HG03135 (cell line): ENCODE measurements at regions not wholly inside any gene's neighbourhood (a gene's known extent, or its start where the extent isn't known, plus 50 kb on each side); places are given as distances from the start of the nearest gene placed in this dataset.

Experiments
- ATAC-seq: cut with Tn5 transposase; IDR thresholded peaks from one replicate; pipeline ENCODE4 v1.9.1; 2021; ENCODE audit warnings: mild to moderate bottlenecking, moderate library complexity; ENCODE audit not compliant: unreplicated experiment

GRCh38 chr2:21480162-21480561 is 356.4 kb downstream of the TDRD15 start:
- ATAC-seq, result no peak

GRCh38 chr2:21484643-21485042 is 360.9 kb downstream of the TDRD15 start:
- ATAC-seq, result no peak

- no peak for ATAC-seq
Observed at GRCh38 chr2:21486445-21486844, 362.7 kb downstream of the TDRD15 start.

- no peak for ATAC-seq
Observed at GRCh38 chr2:21489080-21489479, 365.3 kb downstream of the TDRD15 start.

- no peak for ATAC-seq
Observed at GRCh38 chr2:21498016-21498415, 374.2 kb downstream of the TDRD15 start.

- no peak for ATAC-seq
Observed at GRCh38 chr2:21500401-21500945, 376.7 kb downstream of the TDRD15 start.

GRCh38 chr2:21501376-21502027 is 377.7 kb downstream of the TDRD15 start:
- ATAC-seq, result no peak

GRCh38 chr2:21515903-21516302 is 392.1 kb downstream of the TDRD15 start:
- ATAC-seq, result no peak

GRCh38 chr2:21519412-21519811 is 395.6 kb downstream of the TDRD15 start:
- no peak for ATAC-seq

- ATAC-seq, result no peak
Observed at GRCh38 chr2:21519821-21520220, 396.1 kb downstream of the TDRD15 start.

GRCh38 chr2:21535826-21536225 is 412.1 kb downstream of the TDRD15 start:
- no peak for ATAC-seq

- no peak for ATAC-seq
Observed at GRCh38 chr2:21539685-21540084, 415.9 kb downstream of the TDRD15 start.

- no peak for ATAC-seq
Observed at GRCh38 chr2:21543630-21544029, 419.9 kb downstream of the TDRD15 start.

- ATAC-seq, result no peak
Observed at GRCh38 chr2:21544392-21544791, 420.6 kb downstream of the TDRD15 start.

GRCh38 chr2:21552981-21553380 is 429.2 kb downstream of the TDRD15 start:
- no peak for ATAC-seq

- ATAC-seq, result no peak
Observed at GRCh38 chr2:21559351-21559750, 435.6 kb downstream of the TDRD15 start.

GRCh38 chr2:21561965-21562364 is 438.2 kb downstream of the TDRD15 start:
- ATAC-seq, result no peak

- no peak for ATAC-seq
Observed at GRCh38 chr2:21567395-21567794, 443.6 kb downstream of the TDRD15 start.

GRCh38 chr2:21571686-21572085 is 447.9 kb downstream of the TDRD15 start:
- no peak for ATAC-seq

GRCh38 chr2:21580391-21580790 is 456.6 kb downstream of the TDRD15 start:
- ATAC-seq, result no peak

- no peak for ATAC-seq
Observed at GRCh38 chr2:21585881-21586280, 462.1 kb downstream of the TDRD15 start.

- ATAC-seq, result no peak
Observed at GRCh38 chr2:21590026-21590690, 466.4 kb downstream of the TDRD15 start.
